ENCODE measurements at regions not wholly inside any gene's neighbourhood (a gene's known extent, or its start where the extent isn't known, plus 50 kb on each side); places are given as distances from the start of the nearest gene placed in this dataset.
A peak's percentile ranks its signal among the peaks of the same experiment; 100 is the strongest.
"Not testable (repeated sequence)": the region's sequence is repeated elsewhere in the genome, so short reads cannot be mapped to it uniquely, and the experiment has no call there.

- no peak overlapping the region for H3K4me3 ChIP-seq
- WGBS, 5 donors: 0 to 3% (median 0%) methylated on average over 1 of the region's 1 CpG
- H3K27ac ChIP-seq: no peak overlapping the region
- no peak for DNase-seq
- no peaks in the 10 kb centered on the region for H3K9me3 ChIP-seq
- H3K4me1 ChIP-seq: no peaks in the 10 kb centered on the region
- no peak for TF ChIP-seq POLR2AphosphoS5 (IDR thresholded peaks at IDR 0.05)
- TF ChIP-seq CTCF (IDR thresholded peaks at IDR 0.05 in 8 of 11, conservative IDR thresholded peaks at IDR 0.05 in 3 of 11): peak in 9 of 11 experiments; percentile 19 to 54 (median 45)
- H3K27me3 ChIP-seq (replicated peaks in 1 of 7): no peaks in the 10 kb centered on the region
- intact Hi-C loops (cut with DNase I; ENCODE audit: low total_unique reads): loop anchor here (5.0 kb wide), 1 partner anchor 835 kb away; no protein-coding TSS in a partner anchor
- H3K36me3 ChIP-seq: no peaks in the 10 kb centered on the region
These were observed 133.0 kb upstream of the TUT7 start for GRCh38 chr9:86486891-86487837.

GRCh38 chr9:86485359-86485758 is 131.1 kb upstream of the TUT7 start:
- intact Hi-C loops (cut with DNase I; ENCODE audit: low total_unique reads): loop anchor here (5.0 kb wide), 1 partner anchor 837 kb away; no protein-coding TSS in a partner anchor
- Histone ChIP-seq H3K4me3 (no peak overlapping the region), H3K27me3 (replicated peaks in 1 of 7) (peaks cover 0 to 5% (median 0%) of the 10 kb centered on the region in 7 donors), H3K27ac (no peak overlapping the region), H3K4me1 (no peaks in the 10 kb centered on the region), H3K36me3 (no peaks in the 10 kb centered on the region), H3K9me3 (no peaks in the 10 kb centered on the region)
- DNase-seq: no peak
- WGBS, 5 donors: 41 to 45% (median 42%) methylated on average over 5 of the region's 5 CpGs
- TF ChIP-seq POLR2A (IDR thresholded peaks at IDR 0.05) (no peak), CTCF (IDR thresholded peaks at IDR 0.05 in 8 of 11, conservative IDR thresholded peaks at IDR 0.05 in 3 of 11) (no peak), POLR2AphosphoS5 (IDR thresholded peaks at IDR 0.05) (no peak)

DNA sequence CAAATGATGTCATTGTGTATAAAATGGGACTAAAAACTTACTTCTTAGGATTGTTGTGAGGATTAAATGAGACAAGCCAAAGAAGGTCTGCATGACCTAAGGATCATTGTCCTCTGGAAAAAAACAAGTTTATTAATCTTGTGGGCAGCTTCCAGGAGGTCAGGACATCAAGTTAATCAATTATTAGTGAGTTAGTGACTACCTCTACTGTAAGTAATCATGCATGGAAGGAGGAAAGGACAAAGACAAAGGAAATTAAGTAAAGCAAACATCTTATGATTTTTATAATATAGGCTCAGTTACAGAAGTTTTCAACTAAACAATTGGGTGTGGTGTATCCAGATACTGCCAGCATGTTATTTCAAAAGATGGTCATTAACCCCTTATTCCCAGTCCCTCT is 129.3 kb upstream of the TUT7 start:
- Histone ChIP-seq H3K9me3 (no peaks in the 10 kb centered on the region), H3K4me3 (no peak overlapping the region), H3K4me1 (no peaks in the 10 kb centered on the region), H3K27ac (no peak overlapping the region), H3K36me3 (no peaks in the 10 kb centered on the region), H3K27me3 (replicated peaks in 1 of 7) (peaks cover 0 to 5% (median 0%) of the 10 kb centered on the region in 7 donors)
- TF ChIP-seq POLR2AphosphoS5 (IDR thresholded peaks at IDR 0.05) (no peak), POLR2A (IDR thresholded peaks at IDR 0.05) (no peak), CTCF (IDR thresholded peaks at IDR 0.05 in 8 of 11, conservative IDR thresholded peaks at IDR 0.05 in 3 of 11) (no peak)
- intact Hi-C loops (cut with DNase I; ENCODE audit: low total_unique reads): no loop called here
- DNase-seq: no peak

DNA sequence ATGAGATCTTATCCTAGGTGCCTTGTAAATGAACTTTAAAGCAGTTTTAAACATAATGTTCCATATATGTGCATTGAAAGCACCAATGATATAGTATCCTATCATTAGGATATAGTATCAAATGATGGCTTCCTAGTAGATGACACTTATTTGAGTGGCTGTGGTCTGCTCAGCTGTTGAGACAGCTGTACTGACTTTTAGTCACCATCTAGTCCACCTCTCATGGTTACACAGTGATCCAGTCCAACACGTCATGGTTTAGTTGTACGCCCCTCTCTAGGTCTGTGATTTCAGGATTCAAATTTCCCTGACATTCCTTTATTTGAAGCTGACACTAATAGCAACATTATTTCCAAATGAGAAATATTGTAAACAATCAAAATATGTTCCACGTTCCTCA is 127.3 kb upstream of the TUT7 start:
- no peak for DNase-seq
- peaks cover 0 to 5% (median 0%) of the 10 kb centered on the region in 7 donors for H3K27me3 ChIP-seq (replicated peaks in 1 of 7)
- no peak overlapping the region for H3K27ac ChIP-seq
- H3K9me3 ChIP-seq: no peaks in the 10 kb centered on the region
- no peaks in the 10 kb centered on the region for H3K4me1 ChIP-seq
- 88 to 98% (median 91%) methylated on average over 3 of the region's 3 CpGs for WGBS, 5 donors
- H3K36me3 ChIP-seq: no peaks in the 10 kb centered on the region
- TF ChIP-seq POLR2A (IDR thresholded peaks at IDR 0.05) (no peak), CTCF (IDR thresholded peaks at IDR 0.05 in 8 of 11, conservative IDR thresholded peaks at IDR 0.05 in 3 of 11) (no peak), POLR2AphosphoS5 (IDR thresholded peaks at IDR 0.05) (no peak)
- intact Hi-C loops (cut with DNase I; ENCODE audit: low total_unique reads): no loop called here
- H3K4me3 ChIP-seq: no peak overlapping the region

- H3K27me3 ChIP-seq (replicated peaks in 1 of 7); H3K4me3 ChIP-seq; DNase-seq; H3K4me1 ChIP-seq; intact Hi-C loops (cut with DNase I; ENCODE audit: low total_unique reads); H3K36me3 ChIP-seq; H3K27ac ChIP-seq; H3K9me3 ChIP-seq: not testable (repeated sequence)
- 90 to 100% (median 100%) methylated on average over 1 of the region's 1 CpG for WGBS, 5 donors
These were observed 121.0 kb upstream of the TUT7 start for GRCh38 chr9:86475255-86475654.

Data from spleen (tissue), 11 donors.